PFSK-1 (cell line): ENCODE measurements at regions not wholly inside any gene's neighbourhood (a gene's known extent, or its start where the extent isn't known, plus 50 kb on each side); places are given as distances from the start of the nearest gene placed in this dataset.

ENCODE experiments used
- FOXP2 ChIP-seq: optimal IDR thresholded peaks from 2 replicates; pipeline ENCODE3; 2011; ENCODE audit warnings: borderline replicate concordance, control low read depth, inconsistent platforms; ENCODE audit not compliant: insufficient read depth; ENCODE audit errors: extremely low read length, extremely low read depth
- POLR2AphosphoS5 ChIP-seq: IDR thresholded peaks from 2 replicates; pipeline ENCODE4 v1.6.1; 2012; ENCODE audit warnings: low read depth, mild to moderate bottlenecking, control low read depth, low read length, moderate library complexity
- REST ChIP-seq, 2 experiments: IDR thresholded peaks; 2 replicates each; pipeline versions ENCODE4 v1.6.1 to v1.8.0; 2011 to 2012; ENCODE audit warnings: low read depth in 2 of 2, low read length in 2 of 2, control low read depth in 1 of 2, inconsistent platforms in 1 of 2, mild to moderate bottlenecking in 1 of 2, moderate library complexity in 1 of 2; ENCODE audit not compliant: insufficient read depth in 1 of 2
- SIN3A ChIP-seq: IDR thresholded peaks from 2 replicates; pipeline ENCODE4 v1.6.1; 2012; ENCODE audit warnings: mild to moderate bottlenecking, low read length, moderate library complexity, borderline replicate concordance; ENCODE audit not compliant: insufficient read depth
- TAF1 ChIP-seq: IDR thresholded peaks from 2 replicates; pipeline ENCODE4 v1.6.1; 2012; ENCODE audit warnings: low read length, control low read depth, borderline replicate concordance; ENCODE audit not compliant: insufficient read depth

GRCh38 chr5:153402550-153402949, 87.9 kb upstream of the GRIA1 start:
- no peak for TF ChIP-seq FOXP2
- no peak for TF ChIP-seq POLR2AphosphoS5
- TF ChIP-seq REST (IDR thresholded peaks at IDR 0.05; ENCODE audit: insufficient read depth in 1 of 2, low read depth in 2 of 2, low read length in 2 of 2) = no peak
- TF ChIP-seq TAF1 = no peak
- TF ChIP-seq SIN3A = no peak

GRCh38 chr5:153403470-153403869, 87.0 kb upstream of the GRIA1 start:
- TF ChIP-seq TAF1 = no peak
- TF ChIP-seq POLR2AphosphoS5 = no peak
- no peak for TF ChIP-seq FOXP2

GRCh38 chr5:153404747-153405146, 85.7 kb upstream of the GRIA1 start:
- TF ChIP-seq REST (IDR thresholded peaks at IDR 0.05; ENCODE audit: insufficient read depth in 1 of 2, low read depth in 2 of 2, low read length in 2 of 2) = no peak
- no peak for TF ChIP-seq FOXP2
- no peak for TF ChIP-seq POLR2AphosphoS5
- TF ChIP-seq SIN3A = no peak
- TF ChIP-seq TAF1 = no peak

- TF ChIP-seq TAF1 (no peak), POLR2AphosphoS5 (no peak), SIN3A (no peak), REST (IDR thresholded peaks at IDR 0.05; ENCODE audit: insufficient read depth in 1 of 2, low read depth in 2 of 2, low read length in 2 of 2) (no peak), FOXP2 (no peak)
Observed at GRCh38 chr5:153421676-153422075, 68.8 kb upstream of the GRIA1 start.

- no peak for TF ChIP-seq POLR2AphosphoS5
- no peak for TF ChIP-seq SIN3A
- no peak for TF ChIP-seq TAF1
- no peak for TF ChIP-seq REST (IDR thresholded peaks at IDR 0.05; ENCODE audit: insufficient read depth in 1 of 2, low read depth in 2 of 2, low read length in 2 of 2)
- no peak for TF ChIP-seq FOXP2
Observed at GRCh38 chr5:153425914-153426313, 64.6 kb upstream of the GRIA1 start.
